NB4 (cell line): ENCODE measurements at regions not wholly inside any gene's neighbourhood (a gene's known extent, or its start where the extent isn't known, plus 50 kb on each side); places are given as distances from the start of the nearest gene placed in this dataset.

Source experiments
- DNase-seq: peaks from one replicate; pipeline ENCODE4 v3.0.0; 2010; ENCODE audit warnings: low read depth
- H3K4me3 ChIP-seq: one replicate; pipeline ENCODE4 v1.5.1; 2011; ENCODE audit warnings: mild to moderate bottlenecking, low read depth, low read length, moderate library complexity
- MAX ChIP-seq: IDR thresholded peaks from 2 replicates; pipeline ENCODE4 v1.6.1; 2011; ENCODE audit warnings: low read depth, low read length
- MYC ChIP-seq: IDR thresholded peaks from 2 replicates; pipeline ENCODE4 v1.6.1; 2011; ENCODE audit warnings: low read depth, low read length
- POLR2A ChIP-seq: IDR thresholded peaks from 2 replicates; pipeline ENCODE4 v1.6.1; 2011; ENCODE audit warnings: mild to moderate bottlenecking; ENCODE audit not compliant: insufficient read length; ENCODE audit errors: extremely low read depth
- TF ChIP-seq, protein P1 (sequence below): IDR thresholded peaks from one replicate; pipeline ENCODE4 v1.5.1; 2012; ENCODE audit warnings: low read depth, low read length

DNA sequence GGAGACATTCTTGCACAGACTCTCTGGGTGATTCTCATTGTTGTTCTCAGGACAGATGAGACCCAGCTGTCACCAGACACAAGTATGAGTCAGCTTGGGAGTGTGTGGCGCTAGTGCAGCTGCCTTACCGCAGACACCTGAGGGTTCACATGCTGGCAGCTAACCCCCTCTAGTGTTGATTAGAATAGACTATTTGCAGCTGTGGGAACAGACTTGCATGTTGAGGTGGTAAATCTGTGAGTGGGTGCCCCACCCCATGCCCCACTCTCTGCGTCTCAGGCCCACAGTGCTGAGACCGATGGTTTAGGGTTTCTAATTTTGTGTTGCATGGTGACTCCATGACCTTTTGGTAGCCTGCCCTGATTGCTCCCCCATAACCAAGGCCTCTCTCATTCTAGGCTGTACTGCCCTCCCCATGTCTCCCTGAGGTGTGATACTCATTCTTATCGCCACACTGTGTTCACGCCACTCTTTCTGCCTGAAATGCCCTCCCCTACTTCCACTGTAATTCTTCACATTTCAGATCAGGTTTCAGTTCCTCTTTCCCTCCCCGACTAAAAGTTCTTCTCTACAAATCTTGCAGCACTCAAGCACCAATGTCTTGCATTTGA lies 73.7 kb upstream of the KIRREL3 start:
- peak; percentile 71 for DNase-seq
- TF ChIP-seq MYC (peak; percentile 52; the same call in 1 of the 2 replicates), MAX (no peak), POLR2A (no peak)
- TF ChIP-seq, protein P1, sequence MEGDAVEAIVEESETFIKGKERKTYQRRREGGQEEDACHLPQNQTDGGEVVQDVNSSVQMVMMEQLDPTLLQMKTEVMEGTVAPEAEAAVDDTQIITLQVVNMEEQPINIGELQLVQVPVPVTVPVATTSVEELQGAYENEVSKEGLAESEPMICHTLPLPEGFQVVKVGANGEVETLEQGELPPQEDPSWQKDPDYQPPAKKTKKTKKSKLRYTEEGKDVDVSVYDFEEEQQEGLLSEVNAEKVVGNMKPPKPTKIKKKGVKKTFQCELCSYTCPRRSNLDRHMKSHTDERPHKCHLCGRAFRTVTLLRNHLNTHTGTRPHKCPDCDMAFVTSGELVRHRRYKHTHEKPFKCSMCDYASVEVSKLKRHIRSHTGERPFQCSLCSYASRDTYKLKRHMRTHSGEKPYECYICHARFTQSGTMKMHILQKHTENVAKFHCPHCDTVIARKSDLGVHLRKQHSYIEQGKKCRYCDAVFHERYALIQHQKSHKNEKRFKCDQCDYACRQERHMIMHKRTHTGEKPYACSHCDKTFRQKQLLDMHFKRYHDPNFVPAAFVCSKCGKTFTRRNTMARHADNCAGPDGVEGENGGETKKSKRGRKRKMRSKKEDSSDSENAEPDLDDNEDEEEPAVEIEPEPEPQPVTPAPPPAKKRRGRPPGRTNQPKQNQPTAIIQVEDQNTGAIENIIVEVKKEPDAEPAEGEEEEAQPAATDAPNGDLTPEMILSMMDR = peak; percentile 19
- H3K4me3 ChIP-seq = no peak overlapping the region

DNA sequence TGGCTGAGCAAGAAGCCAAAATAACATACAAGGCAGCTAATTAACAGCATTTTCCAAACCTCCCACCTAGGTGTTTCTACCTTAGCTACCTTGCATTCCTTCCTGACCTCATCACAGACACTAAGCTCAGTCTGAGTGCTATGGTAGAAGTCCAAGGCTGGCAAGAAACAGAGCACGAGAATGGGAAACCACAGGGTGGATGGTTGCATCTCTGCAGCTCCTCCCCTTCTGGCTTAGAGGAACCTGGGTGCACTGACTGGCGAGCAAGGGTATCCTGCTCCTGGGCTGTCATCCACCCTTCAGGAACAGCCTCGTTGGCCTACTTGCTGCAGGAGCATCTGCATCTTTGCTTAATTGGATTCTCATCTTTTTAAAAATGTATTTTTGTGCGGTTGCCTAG lies 73.1 kb upstream of the KIRREL3 start:
- peak; percentile 8 for DNase-seq
- H3K4me3 ChIP-seq = no peak overlapping the region
- TF ChIP-seq, protein P1 = no peak

GRCh38 chr11:127071606-127072005 lies 71.0 kb upstream of the KIRREL3 start:
- DNase-seq = no peak
- TF ChIP-seq MYC (no peak), MAX (no peak), POLR2A (no peak)
- TF ChIP-seq, protein P1 = no peak

GRCh38 chr11:127070808-127071207 lies 70.2 kb upstream of the KIRREL3 start:
- no peak for TF ChIP-seq POLR2A
- TF ChIP-seq MAX = no peak
- no peak for TF ChIP-seq MYC
- TF ChIP-seq, protein P1 = no peak
- H3K4me3 ChIP-seq = no peak overlapping the region
- DNase-seq = no peak

More at GRCh38 chr11:127071606-127072005, 71.0 kb upstream of the KIRREL3 start:
- H3K4me3 ChIP-seq = no peak overlapping the region

DNA sequence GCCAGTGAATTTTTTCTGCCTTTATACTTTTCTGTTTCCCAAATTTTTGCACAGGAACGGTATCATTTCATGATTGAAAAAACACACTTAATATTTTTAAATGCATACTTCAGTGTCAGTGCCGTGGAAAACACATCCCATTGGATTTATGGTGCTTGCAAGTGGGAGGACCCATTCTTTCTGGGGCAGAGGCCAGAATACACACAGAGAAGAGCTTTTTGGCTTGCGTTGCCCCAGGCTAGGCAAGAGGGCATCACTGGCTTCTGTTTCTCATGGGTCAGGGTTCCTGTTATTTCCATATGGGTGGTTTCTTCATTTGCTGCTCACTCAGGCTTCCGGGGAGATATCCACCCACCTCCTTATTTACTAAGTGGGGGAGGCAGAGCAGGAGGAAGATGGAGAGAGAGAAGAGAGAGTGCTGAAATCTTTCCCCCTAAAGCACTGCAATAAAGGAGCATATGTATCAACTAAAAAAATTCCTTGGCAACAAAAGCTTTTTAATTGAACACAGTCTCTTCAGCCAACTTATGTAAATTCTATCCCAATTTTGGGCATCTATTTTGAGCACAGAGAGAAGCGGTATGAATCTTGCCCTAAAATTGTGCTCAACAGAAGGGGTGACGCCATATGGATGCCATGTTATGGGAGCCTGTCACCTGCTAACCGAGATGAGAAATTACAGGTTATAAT lies 66.0 kb upstream of the KIRREL3 start:
- no peak overlapping the region for H3K4me3 ChIP-seq
- no peak for DNase-seq
- TF ChIP-seq POLR2A (no peak), MYC (no peak), MAX (no peak)
- TF ChIP-seq, protein P1 = no peak
